ENCODE measurements at regions not wholly inside any gene's neighbourhood (a gene's known extent, or its start where the extent isn't known, plus 50 kb on each side); places are given as distances from the start of the nearest gene placed in this dataset.

GRCh38 chr20:57897156-57897874, 187.5 kb upstream of the PMEPA1 start:
- Histone ChIP-seq H3K4me3 (ENCODE audit: low read length) (no peak overlapping the region), H3K27ac (ENCODE audit: low read length) (no peak overlapping the region), H3K27me3 (ENCODE audit: insufficient read depth, low read length) (peaks cover 3% of the 10 kb centered on the region; the same call in 1 of the 2 replicates), H3K9me3 (ENCODE audit: insufficient read depth, low read depth, low read length) (no peaks in the 10 kb centered on the region), H3K9ac (ENCODE audit: low read depth, low read length) (no peak overlapping the region), H3K4me1 (ENCODE audit: insufficient read depth, low read length) (peaks cover 6% of the 10 kb centered on the region; the same call in 1 of the 2 replicates), H3K36me3 (ENCODE audit: insufficient read depth, low read depth, low read length) (no peaks in the 10 kb centered on the region)

- H3K4me3 ChIP-seq (ENCODE audit: low read length) = no peak overlapping the region
- no peak overlapping the region for H3K27ac ChIP-seq (ENCODE audit: low read length)
- peaks cover 3% of the 10 kb centered on the region; the same call in 1 of the 2 replicates for H3K27me3 ChIP-seq (ENCODE audit: insufficient read depth, low read length)
- no peaks in the 10 kb centered on the region for H3K36me3 ChIP-seq (ENCODE audit: insufficient read depth, low read depth, low read length)
- no peaks in the 10 kb centered on the region for H3K9me3 ChIP-seq (ENCODE audit: insufficient read depth, low read depth, low read length)
- no peak overlapping the region for H3K9ac ChIP-seq (ENCODE audit: low read depth, low read length)
- peaks cover 10% of the 10 kb centered on the region; the same call in 1 of the 2 replicates for H3K4me1 ChIP-seq (ENCODE audit: insufficient read depth, low read length)
Observed at GRCh38 chr20:57896563-57896962, 186.7 kb upstream of the PMEPA1 start.

GRCh38 chr20:57896017-57896416, 186.2 kb upstream of the PMEPA1 start:
- H3K27ac ChIP-seq (ENCODE audit: low read length) = no peak overlapping the region
- no peaks in the 10 kb centered on the region for H3K9me3 ChIP-seq (ENCODE audit: insufficient read depth, low read depth, low read length)
- H3K36me3 ChIP-seq (ENCODE audit: insufficient read depth, low read depth, low read length) = no peaks in the 10 kb centered on the region
- H3K4me1 ChIP-seq (ENCODE audit: insufficient read depth, low read length) = peaks cover 10% of the 10 kb centered on the region; the same call in 1 of the 2 replicates
- no peak overlapping the region for H3K9ac ChIP-seq (ENCODE audit: low read depth, low read length)
- peaks cover 3% of the 10 kb centered on the region; the same call in 1 of the 2 replicates for H3K27me3 ChIP-seq (ENCODE audit: insufficient read depth, low read length)
- H3K4me3 ChIP-seq (ENCODE audit: low read length) = no peak overlapping the region

GRCh38 chr20:57895161-57895855, 185.5 kb upstream of the PMEPA1 start:
- Histone ChIP-seq H3K4me3 (ENCODE audit: low read length) (no peak overlapping the region), H3K27me3 (ENCODE audit: insufficient read depth, low read length) (peaks cover 3% of the 10 kb centered on the region; the same call in 1 of the 2 replicates), H3K36me3 (ENCODE audit: insufficient read depth, low read depth, low read length) (no peaks in the 10 kb centered on the region), H3K4me1 (ENCODE audit: insufficient read depth, low read length) (peaks cover 8% of the 10 kb centered on the region; the same call in 1 of the 2 replicates), H3K9me3 (ENCODE audit: insufficient read depth, low read depth, low read length) (no peaks in the 10 kb centered on the region), H3K27ac (ENCODE audit: low read length) (no peak overlapping the region), H3K9ac (ENCODE audit: low read depth, low read length) (no peak overlapping the region)

- H3K9ac ChIP-seq (ENCODE audit: low read depth, low read length) = no peak overlapping the region
- peaks cover 3% of the 10 kb centered on the region; the same call in 1 of the 2 replicates for H3K27me3 ChIP-seq (ENCODE audit: insufficient read depth, low read length)
- no peaks in the 10 kb centered on the region for H3K9me3 ChIP-seq (ENCODE audit: insufficient read depth, low read depth, low read length)
- no peak overlapping the region for H3K4me3 ChIP-seq (ENCODE audit: low read length)
- H3K36me3 ChIP-seq (ENCODE audit: insufficient read depth, low read depth, low read length) = no peaks in the 10 kb centered on the region
- H3K4me1 ChIP-seq (ENCODE audit: insufficient read depth, low read length) = 0 out of 2 replicates have a peak, but pooled peaks cover 5% of the 10 kb centered on the region
- no peak overlapping the region for H3K27ac ChIP-seq (ENCODE audit: low read length)
Observed at GRCh38 chr20:57894522-57894921, 184.7 kb upstream of the PMEPA1 start.

- no peak overlapping the region for H3K27ac ChIP-seq (ENCODE audit: low read length)
- H3K4me1 ChIP-seq (ENCODE audit: insufficient read depth, low read length) = 0 out of 2 replicates have a peak, but pooled peaks cover 5% of the 10 kb centered on the region
- H3K9ac ChIP-seq (ENCODE audit: low read depth, low read length) = no peak overlapping the region
- H3K27me3 ChIP-seq (ENCODE audit: insufficient read depth, low read length) = peaks cover 3% of the 10 kb centered on the region; the same call in 1 of the 2 replicates
- no peak overlapping the region for H3K4me3 ChIP-seq (ENCODE audit: low read length)
- H3K9me3 ChIP-seq (ENCODE audit: insufficient read depth, low read depth, low read length) = no peaks in the 10 kb centered on the region
- H3K36me3 ChIP-seq (ENCODE audit: insufficient read depth, low read depth, low read length) = no peaks in the 10 kb centered on the region
Observed at GRCh38 chr20:57894096-57894495, 184.3 kb upstream of the PMEPA1 start.

GRCh38 chr20:57893366-57893999, 183.7 kb upstream of the PMEPA1 start:
- H3K9me3 ChIP-seq (ENCODE audit: insufficient read depth, low read depth, low read length) = no peaks in the 10 kb centered on the region
- H3K27me3 ChIP-seq (ENCODE audit: insufficient read depth, low read length) = peaks cover 3% of the 10 kb centered on the region; the same call in 1 of the 2 replicates
- no peak overlapping the region for H3K27ac ChIP-seq (ENCODE audit: low read length)
- no peak overlapping the region for H3K9ac ChIP-seq (ENCODE audit: low read depth, low read length)
- H3K36me3 ChIP-seq (ENCODE audit: insufficient read depth, low read depth, low read length) = no peaks in the 10 kb centered on the region
- H3K4me3 ChIP-seq (ENCODE audit: low read length) = no peak overlapping the region
- H3K4me1 ChIP-seq (ENCODE audit: insufficient read depth, low read length) = 0 out of 2 replicates have a peak, but pooled peaks cover 5% of the 10 kb centered on the region

- H3K9ac ChIP-seq (ENCODE audit: low read depth, low read length) = no peak overlapping the region
- no peak overlapping the region for H3K4me3 ChIP-seq (ENCODE audit: low read length)
- H3K36me3 ChIP-seq (ENCODE audit: insufficient read depth, low read depth, low read length) = no peaks in the 10 kb centered on the region
- H3K27me3 ChIP-seq (ENCODE audit: insufficient read depth, low read length) = peaks cover 3% of the 10 kb centered on the region; the same call in 1 of the 2 replicates
- no peak overlapping the region for H3K27ac ChIP-seq (ENCODE audit: low read length)
- H3K4me1 ChIP-seq (ENCODE audit: insufficient read depth, low read length) = 0 out of 2 replicates have a peak, but pooled peaks cover 5% of the 10 kb centered on the region
- H3K9me3 ChIP-seq (ENCODE audit: insufficient read depth, low read depth, low read length) = no peaks in the 10 kb centered on the region
Observed at GRCh38 chr20:57892471-57892870, 182.7 kb upstream of the PMEPA1 start.

GRCh38 chr20:57891014-57891413, 181.2 kb upstream of the PMEPA1 start:
- Histone ChIP-seq H3K4me3 (ENCODE audit: low read length) (no peak overlapping the region), H3K9me3 (ENCODE audit: insufficient read depth, low read depth, low read length) (no peaks in the 10 kb centered on the region), H3K27me3 (ENCODE audit: insufficient read depth, low read length) (peaks cover 3% of the 10 kb centered on the region; the same call in 1 of the 2 replicates)

GRCh38 chr20:57890202-57890800, 180.5 kb upstream of the PMEPA1 start:
- Histone ChIP-seq H3K27me3 (ENCODE audit: insufficient read depth, low read length) (peaks cover 3% of the 10 kb centered on the region; the same call in 1 of the 2 replicates), H3K9me3 (ENCODE audit: insufficient read depth, low read depth, low read length) (no peaks in the 10 kb centered on the region), H3K36me3 (ENCODE audit: insufficient read depth, low read depth, low read length) (no peaks in the 10 kb centered on the region), H3K4me1 (ENCODE audit: insufficient read depth, low read length) (0 out of 2 replicates have a peak, but pooled peaks cover 5% of the 10 kb centered on the region), H3K4me3 (ENCODE audit: low read length) (no peak overlapping the region), H3K9ac (ENCODE audit: low read depth, low read length) (no peak overlapping the region), H3K27ac (ENCODE audit: low read length) (no peak overlapping the region)

More at GRCh38 chr20:57891014-57891413, 181.2 kb upstream of the PMEPA1 start:
- H3K9ac ChIP-seq (ENCODE audit: low read depth, low read length) = no peak overlapping the region
- H3K36me3 ChIP-seq (ENCODE audit: insufficient read depth, low read depth, low read length) = no peaks in the 10 kb centered on the region
- H3K27ac ChIP-seq (ENCODE audit: low read length) = no peak overlapping the region
- 0 out of 2 replicates have a peak, but pooled peaks cover 5% of the 10 kb centered on the region for H3K4me1 ChIP-seq (ENCODE audit: insufficient read depth, low read length)

GRCh38 chr20:57888591-57888990, 178.8 kb upstream of the PMEPA1 start:
- Histone ChIP-seq H3K9ac (ENCODE audit: low read depth, low read length) (no peak overlapping the region), H3K27me3 (ENCODE audit: insufficient read depth, low read length) (no peaks in the 10 kb centered on the region), H3K4me3 (ENCODE audit: low read length) (no peak overlapping the region)

More at GRCh38 chr20:57888591-57888990, 178.8 kb upstream of the PMEPA1 start:
- no peak overlapping the region for H3K27ac ChIP-seq (ENCODE audit: low read length)
- no peaks in the 10 kb centered on the region for H3K9me3 ChIP-seq (ENCODE audit: insufficient read depth, low read depth, low read length)
- H3K4me1 ChIP-seq (ENCODE audit: insufficient read depth, low read length) = 0 out of 2 replicates have a peak, but pooled peaks cover 5% of the 10 kb centered on the region
- H3K36me3 ChIP-seq (ENCODE audit: insufficient read depth, low read depth, low read length) = no peaks in the 10 kb centered on the region

Data from iPS-20b (cell line).